ENCODE measurements at regions not wholly inside any gene's neighbourhood (a gene's known extent, or its start where the extent isn't known, plus 50 kb on each side); places are given as distances from the start of the nearest gene placed in this dataset.

GRCh38 chr2:138298120-138298814 lies 203.3 kb upstream of the SPOPL start:
- intact Hi-C loops (cut with micrococcal nuclease; ENCODE audit: unreplicated experiment) = no loop called here
- H3K4me2 ChIP-seq = no peak overlapping the region
- no peaks in the 10 kb centered on the region for H4K20me1 ChIP-seq (ENCODE audit: insufficient read depth)
- no peaks in the 10 kb centered on the region for H3F3A ChIP-seq (ENCODE audit: insufficient read depth, low read depth)
- H3K27me3 ChIP-seq (ENCODE audit: insufficient read depth, low read depth) = no peaks in the 10 kb centered on the region
- no TSS peak for BruUV-seq (replicated peaks)
- TF ChIP-seq CTCF (conservative IDR thresholded peaks at IDR 0.05) = no peak
- TF ChIP-seq EZH2 (IDR thresholded peaks at IDR 0.05; ENCODE audit: low read depth) = no peak
- H3K27ac ChIP-seq = no peak overlapping the region
- DNase-seq = no peak
- ChIA-PET POLR2A (ENCODE audit: unreplicated experiment) (no interaction called here), CTCF (no interaction called here)
- H3K9me2 ChIP-seq (ENCODE audit: insufficient read depth) = no peaks in the 10 kb centered on the region
- no peaks in the 10 kb centered on the region for H3K9me3 ChIP-seq (ENCODE audit: insufficient read depth, low read depth)
- no peaks in the 10 kb centered on the region for H3K4me1 ChIP-seq (replicated peaks; ENCODE audit: insufficient read depth)
- no peak overlapping the region for H3K4me3 ChIP-seq
- no peaks in the 10 kb centered on the region for H3K79me2 ChIP-seq (ENCODE audit: low read depth)
- no peaks in the 10 kb centered on the region for H3K36me3 ChIP-seq (ENCODE audit: low read depth)
- H2AFZ ChIP-seq = no peak overlapping the region

- Histone ChIP-seq H3K79me2 (ENCODE audit: low read depth) (no peaks in the 10 kb centered on the region), H3F3A (ENCODE audit: insufficient read depth, low read depth) (no peaks in the 10 kb centered on the region), H3K27ac (no peak overlapping the region), H3K9me3 (ENCODE audit: insufficient read depth, low read depth) (no peaks in the 10 kb centered on the region), H3K4me2 (no peak overlapping the region), H4K20me1 (ENCODE audit: insufficient read depth) (no peaks in the 10 kb centered on the region), H2AFZ (no peak overlapping the region), H3K27me3 (ENCODE audit: insufficient read depth, low read depth) (no peaks in the 10 kb centered on the region), H3K4me3 (no peak overlapping the region), H3K36me3 (ENCODE audit: low read depth) (no peaks in the 10 kb centered on the region), H3K9me2 (ENCODE audit: insufficient read depth) (no peaks in the 10 kb centered on the region), H3K4me1 (replicated peaks; ENCODE audit: insufficient read depth) (no peaks in the 10 kb centered on the region)
- ChIA-PET POLR2A (ENCODE audit: unreplicated experiment) (no interaction called here), CTCF (no interaction called here)
- TF ChIP-seq CTCF (conservative IDR thresholded peaks at IDR 0.05) (no peak), EZH2 (IDR thresholded peaks at IDR 0.05; ENCODE audit: low read depth) (no peak)
- DNase-seq = no peak
- no TSS peak for BruUV-seq (replicated peaks)
- intact Hi-C loops (cut with micrococcal nuclease; ENCODE audit: unreplicated experiment) = no loop called here
These were observed 202.7 kb upstream of the SPOPL start for GRCh38 chr2:138298900-138299299.

GRCh38 chr2:138306626-138307025 lies 194.9 kb upstream of the SPOPL start:
- Histone ChIP-seq H3K9me2 (ENCODE audit: insufficient read depth) (no peaks in the 10 kb centered on the region; the same call in 1 of the 2 replicates), H3K79me2 (ENCODE audit: low read depth) (no peaks in the 10 kb centered on the region), H2AFZ (no peak overlapping the region), H3F3A (ENCODE audit: insufficient read depth, low read depth) (no peaks in the 10 kb centered on the region), H3K4me3 (no peak overlapping the region), H3K4me2 (no peak overlapping the region), H3K36me3 (ENCODE audit: low read depth) (no peaks in the 10 kb centered on the region), H3K4me1 (replicated peaks; ENCODE audit: insufficient read depth) (no peaks in the 10 kb centered on the region), H4K20me1 (ENCODE audit: insufficient read depth) (no peaks in the 10 kb centered on the region), H3K27ac (no peak overlapping the region), H3K9me3 (ENCODE audit: insufficient read depth, low read depth) (no peaks in the 10 kb centered on the region), H3K27me3 (ENCODE audit: insufficient read depth, low read depth) (no peaks in the 10 kb centered on the region)
- intact Hi-C loops (cut with micrococcal nuclease; ENCODE audit: unreplicated experiment) = no loop called here
- CTCF ChIA-PET = no interaction called here
- no TSS peak for BruUV-seq (replicated peaks)
- no peak for DNase-seq
- no peak for TF ChIP-seq CTCF (conservative IDR thresholded peaks at IDR 0.05)
- no peak for TF ChIP-seq EZH2 (IDR thresholded peaks at IDR 0.05; ENCODE audit: low read depth)
- POLR2A ChIA-PET (ENCODE audit: unreplicated experiment) = no interaction called here
